CD4-positive, alpha-beta T cell (primary cell): ENCODE measurements at regions not wholly inside any gene's neighbourhood (a gene's known extent, or its start where the extent isn't known, plus 50 kb on each side); places are given as distances from the start of the nearest gene placed in this dataset.
"Not testable (repeated sequence)": the region's sequence is repeated elsewhere in the genome, so short reads cannot be mapped to it uniquely, and the experiment has no call there.

Experiments
- ATAC-seq: fragments of 200-7000 bp; cut with Tn5 transposase; one replicate; pipeline ENCODE4 v1.10.0; 2022; ENCODE audit warnings: mild to moderate bottlenecking; ENCODE audit not compliant: poor library complexity
- CTCF ChIA-PET: fragments of 350-600 bp; sonication (Branson Sonifier 250); formaldehyde crosslinking; loops from one replicate; lab custom pipeline; 2021; ENCODE audit warnings: antibody characterized with exemption, inconsistent platforms; lab: Charles Lee
- POLR2A ChIA-PET: fragments of 350-600 bp; sonication (Branson Sonifier 250); formaldehyde crosslinking; loops from one replicate; lab custom pipeline; 2021; ENCODE audit warnings: antibody characterized with exemption, inconsistent platforms; lab: Charles Lee
- DNase-seq, 14 experiments: peaks; one replicate each; pipeline ENCODE4 v3.0.0-alpha.2; 2013 to 2020; ENCODE audit warnings: mixed read lengths in 2 of 14
- H3K27ac ChIP-seq, 2 donors: one replicate each; pipeline versions ENCODE4 v1.5.1 to v1.7.0; 2013; ENCODE audit warnings: low read length in 2 of 2, low read depth in 1 of 2, mild to moderate bottlenecking in 1 of 2
- H3K27me3 ChIP-seq, 2 experiments: 1 replicate in 1 of 2; 2 replicates in 1 of 2; pipeline versions ENCODE4 v1.6.1 to v1.7.0; 2013; ENCODE audit warnings: low read length in 2 of 2, control low read depth in 1 of 2, mild to moderate bottlenecking in 1 of 2, moderate library complexity in 1 of 2; ENCODE audit not compliant: insufficient read depth in 2 of 2, control insufficient read depth in 1 of 2
- H3K36me3 ChIP-seq: one replicate; pipeline ENCODE4 v1.6.1; 2013; ENCODE audit warnings: low read length, control low read depth; ENCODE audit not compliant: insufficient read depth
- H3K4me1 ChIP-seq: one replicate; pipeline ENCODE4 v1.6.1; 2013; ENCODE audit warnings: low read length, control low read depth; ENCODE audit not compliant: insufficient read depth
- H3K4me3 ChIP-seq: one replicate; pipeline ENCODE4 v1.5.1; 2013; ENCODE audit warnings: mild to moderate bottlenecking, low read length, moderate library complexity
- H3K9me3 ChIP-seq, 2 experiments: 1 replicate in 1 of 2; 2 replicates in 1 of 2; pipeline versions ENCODE4 v1.6.1 to v1.7.0; 2013; ENCODE audit warnings: low read length in 2 of 2, mild to moderate bottlenecking in 2 of 2, control low read depth in 1 of 2, moderate library complexity in 1 of 2; ENCODE audit not compliant: control insufficient read depth in 1 of 2, insufficient read depth in 1 of 2
- H3K27ac Mint-ChIP-seq: one replicate; pipeline ENCODE4 v1.8.0; 2020; ENCODE audit warnings: mixed read lengths
- H3K27me3 Mint-ChIP-seq: one replicate; pipeline ENCODE4 v1.8.0; 2021; ENCODE audit warnings: mixed read lengths
- H3K36me3 Mint-ChIP-seq: one replicate; pipeline ENCODE4 v1.8.0; 2021; ENCODE audit warnings: low read depth, mixed read lengths
- H3K4me1 Mint-ChIP-seq: one replicate; pipeline ENCODE4 v1.8.0; 2021; ENCODE audit warnings: low read depth, mixed read lengths
- H3K4me3 Mint-ChIP-seq: one replicate; pipeline ENCODE4 v1.8.0; 2020; ENCODE audit warnings: mild to moderate bottlenecking, mixed read lengths
- H3K9me3 Mint-ChIP-seq: one replicate; pipeline ENCODE4 v1.8.0; 2020; ENCODE audit warnings: mixed read lengths
- intact Hi-C, 2 experiments: fragments of 100-400 bp; cut with DNase I in 1 of 2; cut with micrococcal nuclease in 1 of 2; formaldehyde crosslinking; loops; one replicate each; pipeline versions ENCODE4 v1.15.1 to v1.9.0; 2023 to 2025; cut with DNase I, micrococcal nuclease
- TF ChIP-seq, protein P1 (sequence below): fragments of 200-600 bp; IDR thresholded peaks from one replicate; pipeline ENCODE4 v1.8.0; 2022; ENCODE audit warnings: antibody characterized with exemption, mild to moderate bottlenecking

DNA sequence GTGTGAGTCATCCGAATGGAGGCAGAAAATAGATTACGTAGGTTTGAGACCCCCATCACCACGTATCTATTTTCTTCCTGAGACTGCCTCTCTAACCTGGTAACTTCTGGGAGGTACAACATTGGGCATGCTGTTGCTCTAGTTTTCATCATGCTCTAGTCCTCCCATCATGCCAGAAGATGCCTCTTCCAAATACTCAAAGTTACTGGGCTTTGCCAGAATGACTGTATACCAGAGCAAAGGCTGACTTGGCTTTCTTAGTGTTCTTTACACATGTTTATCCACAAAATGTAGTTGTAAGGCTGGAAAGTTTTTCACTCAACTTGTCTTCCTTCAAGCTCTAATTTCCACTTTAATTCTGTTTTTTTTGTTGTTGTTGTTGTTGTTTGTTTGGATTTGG, 370.5 kb downstream of the MDFIC start:
- Mint-ChIP-seq H3K9me3 (no peaks in the 10 kb centered on the region), H3K4me1 (no peaks in the 10 kb centered on the region), H3K36me3 (no peaks in the 10 kb centered on the region), H3K4me3 (no peak overlapping the region), H3K27me3 (no peaks in the 10 kb centered on the region), H3K27ac (no peak overlapping the region)
- H3K4me1 ChIP-seq = no peaks in the 10 kb centered on the region
- no peak for DNase-seq
- H3K9me3 ChIP-seq = no peaks in the 10 kb centered on the region
- POLR2A ChIA-PET = no interaction called here
- no peaks in the 10 kb centered on the region for H3K36me3 ChIP-seq
- no peak overlapping the region for H3K4me3 ChIP-seq
- no peak overlapping the region for H3K27ac ChIP-seq
- intact Hi-C loops = no loop called here
- H3K27me3 ChIP-seq = peaks cover 0 to 4% of the 10 kb centered on the region in 2 experiments
- TF ChIP-seq, protein P1, sequence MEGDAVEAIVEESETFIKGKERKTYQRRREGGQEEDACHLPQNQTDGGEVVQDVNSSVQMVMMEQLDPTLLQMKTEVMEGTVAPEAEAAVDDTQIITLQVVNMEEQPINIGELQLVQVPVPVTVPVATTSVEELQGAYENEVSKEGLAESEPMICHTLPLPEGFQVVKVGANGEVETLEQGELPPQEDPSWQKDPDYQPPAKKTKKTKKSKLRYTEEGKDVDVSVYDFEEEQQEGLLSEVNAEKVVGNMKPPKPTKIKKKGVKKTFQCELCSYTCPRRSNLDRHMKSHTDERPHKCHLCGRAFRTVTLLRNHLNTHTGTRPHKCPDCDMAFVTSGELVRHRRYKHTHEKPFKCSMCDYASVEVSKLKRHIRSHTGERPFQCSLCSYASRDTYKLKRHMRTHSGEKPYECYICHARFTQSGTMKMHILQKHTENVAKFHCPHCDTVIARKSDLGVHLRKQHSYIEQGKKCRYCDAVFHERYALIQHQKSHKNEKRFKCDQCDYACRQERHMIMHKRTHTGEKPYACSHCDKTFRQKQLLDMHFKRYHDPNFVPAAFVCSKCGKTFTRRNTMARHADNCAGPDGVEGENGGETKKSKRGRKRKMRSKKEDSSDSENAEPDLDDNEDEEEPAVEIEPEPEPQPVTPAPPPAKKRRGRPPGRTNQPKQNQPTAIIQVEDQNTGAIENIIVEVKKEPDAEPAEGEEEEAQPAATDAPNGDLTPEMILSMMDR = no peak
- CTCF ChIA-PET = no interaction called here
- no peak for ATAC-seq

GRCh38 chr7:115289971-115290370, 368.1 kb downstream of the MDFIC start:
- H3K27me3 Mint-ChIP-seq = no peaks in the 10 kb centered on the region
- intact Hi-C loops = no loop called here
- Histone ChIP-seq H3K27ac (no peak overlapping the region), H3K4me1 (no peaks in the 10 kb centered on the region), H3K9me3 (no peaks in the 10 kb centered on the region), H3K27me3 (peaks cover 0 to 4% of the 10 kb centered on the region in 2 experiments), H3K4me3 (no peak overlapping the region), H3K36me3 (no peaks in the 10 kb centered on the region)
- TF ChIP-seq, protein P1 = no peak
- H3K4me1 Mint-ChIP-seq = no peaks in the 10 kb centered on the region
- no peak overlapping the region for H3K27ac Mint-ChIP-seq
- ChIA-PET POLR2A (no interaction called here), CTCF (no interaction called here)
- H3K9me3 Mint-ChIP-seq = no peaks in the 10 kb centered on the region
- DNase-seq (no peak), ATAC-seq (no peak)
- no peaks in the 10 kb centered on the region for H3K36me3 Mint-ChIP-seq
- H3K4me3 Mint-ChIP-seq = no peak overlapping the region

- TF ChIP-seq, protein P1 = no peak
- Mint-ChIP-seq H3K27ac (no peak overlapping the region), H3K4me3 (no peak overlapping the region), H3K36me3 (no peaks in the 10 kb centered on the region), H3K9me3 (peaks cover 2% of the 10 kb centered on the region), H3K4me1 (no peaks in the 10 kb centered on the region), H3K27me3 (no peaks in the 10 kb centered on the region)
- intact Hi-C loops = no loop called here
- Histone ChIP-seq H3K36me3 (no peaks in the 10 kb centered on the region), H3K27ac (no peak overlapping the region), H3K4me1 (no peaks in the 10 kb centered on the region), H3K9me3 (no peaks in the 10 kb centered on the region), H3K4me3 (no peak overlapping the region), H3K27me3 (no peaks in the 10 kb centered on the region)
- POLR2A ChIA-PET = no interaction called here
- DNase-seq (no peak), ATAC-seq (no peak)
- CTCF ChIA-PET = no interaction called here
Measured at GRCh38 chr7:115276791-115277190, 354.9 kb downstream of the MDFIC start.

GRCh38 chr7:115273855-115274254, 352.0 kb downstream of the MDFIC start:
- CTCF ChIA-PET, intact Hi-C loops, H3K9me3 ChIP-seq, H3K27ac Mint-ChIP-seq, H3K27ac ChIP-seq, H3K36me3 Mint-ChIP-seq, H3K4me3 Mint-ChIP-seq, H3K27me3 Mint-ChIP-seq, DNase-seq, H3K4me1 Mint-ChIP-seq, H3K9me3 Mint-ChIP-seq, H3K27me3 ChIP-seq, POLR2A ChIA-PET, H3K4me1 ChIP-seq, H3K4me3 ChIP-seq, H3K36me3 ChIP-seq, ATAC-seq: not testable (repeated sequence)
